MCF 10A (cell line): ENCODE measurements at regions not wholly inside any gene's neighbourhood (a gene's known extent, or its start where the extent isn't known, plus 50 kb on each side); places are given as distances from the start of the nearest gene placed in this dataset.

ENCODE experiments used
- BruUV-seq: library from RNA; stranded (reverse); fragments of 400-500 nt; replicated peaks from 2 replicates; lab custom pipeline; 2021; lab: Mats Ljungman, UMichigan
- CTCF ChIA-PET: fragments of 300-600 bp; sonication (Branson Sonifier 250); formaldehyde crosslinking; extraction: SDS; loops from one replicate; lab custom pipeline; 2021; ENCODE audit warnings: antibody characterized with exemption, inconsistent platforms; lab: Yijun Ruan, JAX
- POLR2A ChIA-PET: fragments of 300-600, 350-650 bp; sonication (Branson Sonifier 250); formaldehyde crosslinking; extraction: SDS; loops from one replicate; lab custom pipeline; 2020; ENCODE audit warnings: antibody characterized with exemption, inconsistent platforms; lab: Yijun Ruan, JAX
- DNase-seq: peaks from one replicate; pipeline ENCODE4 v3.0.0-alpha.2; 2018; ENCODE audit not compliant: unreplicated experiment
- H3K27ac Mint-ChIP-seq: one replicate; pipeline ENCODE4 v1.8.0; 2022; ENCODE audit warnings: mild to moderate bottlenecking, low read depth, mixed read lengths; ENCODE audit not compliant: unreplicated experiment
- H3K27me3 Mint-ChIP-seq: one replicate; pipeline ENCODE4 v1.8.0; 2022; ENCODE audit warnings: mixed read lengths; ENCODE audit not compliant: insufficient read depth, unreplicated experiment
- H3K36me3 Mint-ChIP-seq: one replicate; pipeline ENCODE4 v1.8.0; 2022; ENCODE audit warnings: mild to moderate bottlenecking, moderate library complexity, mixed read lengths; ENCODE audit not compliant: insufficient read depth, unreplicated experiment
- H3K4me1 Mint-ChIP-seq: one replicate; pipeline ENCODE4 v1.8.0; 2022; ENCODE audit warnings: mixed read lengths; ENCODE audit not compliant: insufficient read depth, unreplicated experiment
- H3K4me3 Mint-ChIP-seq: one replicate; pipeline ENCODE4 v1.8.0; 2022; ENCODE audit warnings: mild to moderate bottlenecking, moderate library complexity, mixed read lengths; ENCODE audit not compliant: unreplicated experiment
- H3K9me3 Mint-ChIP-seq: one replicate; pipeline ENCODE4 v1.8.0; 2022; ENCODE audit warnings: mixed read lengths; ENCODE audit not compliant: unreplicated experiment
- CTCF ChIP-seq: fragments of 200-600 bp; IDR thresholded peaks from one replicate; pipeline ENCODE4 v1.8.0; 2022; ENCODE audit warnings: antibody characterized with exemption, mild to moderate bottlenecking; ENCODE audit not compliant: unreplicated experiment
- intact Hi-C: fragments of 100-400 bp; cut with micrococcal nuclease; formaldehyde crosslinking; loops from 2 replicates; pipeline ENCODE4 v1.14.1; 2022

- no TSS peak for BruUV-seq
- ChIA-PET POLR2A (no interaction called here), CTCF (interaction anchor here (0.6 kb wide), 4 partner anchors 33 to 512 kb away, joined by 3 to 6 read pairs (median 3); no protein-coding TSS in a partner anchor)
- intact Hi-C loops: no loop called here
- no peaks in the 10 kb centered on the region for H3K4me1 Mint-ChIP-seq
- peak; percentile 54 for DNase-seq
- H3K27me3 Mint-ChIP-seq: no peaks in the 10 kb centered on the region
- H3K27ac Mint-ChIP-seq: no peak overlapping the region
- no peaks in the 10 kb centered on the region for H3K36me3 Mint-ChIP-seq
- H3K9me3 Mint-ChIP-seq: peaks cover 6% of the 10 kb centered on the region
- no peak for TF ChIP-seq CTCF
- peak overlapping the region; percentile 42 for H3K4me3 Mint-ChIP-seq
These were observed 83.5 kb upstream of the SPIN4 start for GRCh38 chrX:63434665-63435064.

- Mint-ChIP-seq H3K4me3 (peak overlapping the region; percentile 42), H3K36me3 (no peaks in the 10 kb centered on the region), H3K4me1 (no peaks in the 10 kb centered on the region), H3K27me3 (no peaks in the 10 kb centered on the region), H3K27ac (no peak overlapping the region), H3K9me3 (peaks cover 5% of the 10 kb centered on the region)
- no TSS peak for BruUV-seq
- CTCF ChIA-PET: interaction anchor here (0.6 kb wide), 4 partner anchors 33 to 512 kb away, joined by 3 to 6 read pairs (median 3); no protein-coding TSS in a partner anchor
- POLR2A ChIA-PET: no interaction called here
- DNase-seq: no peak
- intact Hi-C loops: no loop called here
- TF ChIP-seq CTCF: no peak
These were observed 83.1 kb upstream of the SPIN4 start for GRCh38 chrX:63434206-63434605.

- intact Hi-C loops: no loop called here
These were observed 78.9 kb upstream of the SPIN4 start for GRCh38 chrX:63430026-63430425.

DNA sequence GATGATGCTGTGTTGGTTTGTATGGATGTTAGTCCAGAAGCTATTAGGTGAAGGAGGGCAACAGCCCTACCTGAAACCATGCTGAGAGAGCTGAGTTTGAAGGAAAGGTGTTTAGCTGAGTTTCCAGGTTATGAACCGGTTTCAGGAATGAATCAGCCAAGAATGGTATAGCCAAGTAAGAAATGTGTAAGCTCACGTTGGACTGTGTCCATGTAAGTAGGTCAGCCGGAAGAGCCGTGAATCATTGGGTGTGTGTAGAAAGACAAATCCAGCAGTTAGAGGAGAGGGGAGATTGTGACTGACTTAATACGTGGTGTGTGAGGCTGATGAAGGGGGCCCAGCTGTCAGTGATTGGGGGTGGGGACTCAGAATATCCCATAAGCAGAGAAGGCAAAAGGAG is 77.2 kb upstream of the SPIN4 start:
- BruUV-seq: no TSS peak
- Mint-ChIP-seq H3K27me3 (no peaks in the 10 kb centered on the region), H3K4me1 (peaks cover 10% of the 10 kb centered on the region), H3K27ac (no peak overlapping the region), H3K4me3 (no peak overlapping the region), H3K36me3 (peaks cover 9% of the 10 kb centered on the region), H3K9me3 (no peaks in the 10 kb centered on the region)
- intact Hi-C loops: no loop called here
- TF ChIP-seq CTCF: no peak
- POLR2A ChIA-PET: interaction anchor here (0.5 kb wide), 1 partner anchor 702 kb away, joined by 4 read pairs; no protein-coding TSS in a partner anchor
- CTCF ChIA-PET: no interaction called here
- DNase-seq: peak; percentile 72

More at GRCh38 chrX:63430026-63430425, 78.9 kb upstream of the SPIN4 start:
- ChIA-PET POLR2A (no interaction called here), CTCF (no interaction called here)
- no peak overlapping the region for H3K4me3 Mint-ChIP-seq
- H3K4me1 Mint-ChIP-seq: no peaks in the 10 kb centered on the region
- TF ChIP-seq CTCF: no peak
- no peaks in the 10 kb centered on the region for H3K9me3 Mint-ChIP-seq
- no peak overlapping the region for H3K27ac Mint-ChIP-seq
- H3K36me3 Mint-ChIP-seq: peaks cover 5% of the 10 kb centered on the region
- H3K27me3 Mint-ChIP-seq: no peaks in the 10 kb centered on the region
- no TSS peak for BruUV-seq
- no peak for DNase-seq
